IMR-90 (cell line): ENCODE measurements at regions not wholly inside any gene's neighbourhood (a gene's known extent, or its start where the extent isn't known, plus 50 kb on each side); places are given as distances from the start of the nearest gene placed in this dataset.

Experiments
- ATAC-seq: fragments of 200-7000 bp; cut with Tn5 transposase; 2 replicates; pipeline ENCODE4 v1.9.1; 2020; ENCODE audit warnings: low read depth, mild to moderate bottlenecking, moderate library complexity
- BruUV-seq: library from RNA; stranded (reverse); fragments of 400-500 nt; replicated peaks from 2 replicates; lab custom pipeline; 2021; lab: Mats Ljungman, UMichigan
- CTCF ChIA-PET: fragments of 300-600 bp; formaldehyde crosslinking; extraction: SDS; loops from one replicate; lab custom pipeline; 2021; ENCODE audit warnings: antibody characterized with exemption; lab: Yijun Ruan, JAX
- POLR2A ChIA-PET: fragments of 300-600 bp; sonication (Branson Sonifier 250); formaldehyde crosslinking; loops from one replicate; lab custom pipeline; 2022; ENCODE audit warnings: antibody characterized with exemption; ENCODE audit not compliant: unreplicated experiment; lab: Charles Lee
- DNase-seq: peaks from one replicate; pipeline ENCODE4 v3.0.0; 2013
- H2AFZ ChIP-seq: replicated peaks from 2 replicates; pipeline ENCODE3; 2013; ENCODE audit warnings: low read length, mild to moderate bottlenecking; ENCODE audit not compliant: poor library complexity
- H2AK5ac ChIP-seq: 2 replicates; pipeline ENCODE4 v1.6.1; 2013; ENCODE audit warnings: low read depth, low read length, inconsistent platforms
- H2AK9ac ChIP-seq: replicated peaks from 2 replicates; pipeline ENCODE3; 2013; ENCODE audit warnings: mild to moderate bottlenecking, low read depth, low read length, moderate library complexity; ENCODE audit not compliant: poor library complexity
- H2BK120ac ChIP-seq: 2 replicates; pipeline ENCODE4 v1.6.1; 2013; ENCODE audit warnings: low read depth, low read length, inconsistent platforms
- H2BK15ac ChIP-seq: 3 replicates; pipeline ENCODE4 v1.6.1; 2013; ENCODE audit warnings: low read depth, low read length, inconsistent platforms
- H2BK20ac ChIP-seq: 2 replicates; pipeline ENCODE4 v1.6.1; 2013; ENCODE audit warnings: low read depth, mild to moderate bottlenecking, inconsistent platforms, low read length, moderate library complexity
- H2BK5ac ChIP-seq: 2 replicates; pipeline ENCODE4 v1.6.1; 2013; ENCODE audit warnings: mild to moderate bottlenecking, low read depth, low read length, inconsistent platforms; ENCODE audit not compliant: poor library complexity, severe bottlenecking
- H3K14ac ChIP-seq: replicated peaks from 2 replicates; pipeline ENCODE4 v1.6.1; 2013; ENCODE audit warnings: low read depth, low read length, inconsistent platforms
- H3K18ac ChIP-seq: 2 replicates; pipeline ENCODE4 v1.6.1; 2013; ENCODE audit warnings: low read depth, low read length, control low read depth
- H3K23ac ChIP-seq: 2 replicates; pipeline ENCODE4 v1.6.1; 2013; ENCODE audit warnings: low read depth, low read length, inconsistent platforms
- H3K27ac ChIP-seq: 2 replicates; pipeline ENCODE4 v1.5.1; 2013; ENCODE audit warnings: mild to moderate bottlenecking, control low read depth, low read length; ENCODE audit not compliant: insufficient read depth
- H3K27me3 ChIP-seq: 2 replicates; pipeline ENCODE4 v1.6.1; 2013; ENCODE audit warnings: low read length; ENCODE audit not compliant: control insufficient read depth, insufficient read depth
- H3K36me3 ChIP-seq: 2 replicates; pipeline ENCODE4 v1.6.1; 2013; ENCODE audit warnings: low read length, mixed read lengths; ENCODE audit not compliant: control insufficient read depth, insufficient read depth
- H3K4ac ChIP-seq: 2 replicates; pipeline ENCODE4 v1.6.1; 2013; ENCODE audit warnings: low read depth, low read length, inconsistent platforms
- H3K4me1 ChIP-seq: 2 replicates; pipeline ENCODE4 v1.6.1; 2013; ENCODE audit warnings: low read length, mixed read lengths; ENCODE audit not compliant: control insufficient read depth, insufficient read depth
- H3K4me2 ChIP-seq: 2 replicates; pipeline ENCODE4 v1.6.1; 2013; ENCODE audit warnings: low read depth, mild to moderate bottlenecking, control low read depth, low read length, moderate library complexity
- H3K4me3 ChIP-seq: 2 replicates; pipeline ENCODE4 v1.5.1; 2013; ENCODE audit warnings: low read depth, mild to moderate bottlenecking, control low read depth, low read length, moderate library complexity; ENCODE audit not compliant: insufficient read depth
- H3K56ac ChIP-seq: 2 replicates; pipeline ENCODE4 v1.6.1; 2013; ENCODE audit warnings: low read length, inconsistent platforms; ENCODE audit not compliant: insufficient read depth; ENCODE audit errors: extremely low read depth
- H3K79me1 ChIP-seq, 2 experiments: 2 replicates each; pipeline ENCODE4 v1.6.1; 2013; ENCODE audit warnings: low read length in 2 of 2, inconsistent platforms in 1 of 2, low read depth in 1 of 2
- H3K9ac ChIP-seq: 2 replicates; pipeline ENCODE4 v1.6.1; 2013; ENCODE audit warnings: low read depth, low read length, control low read depth
- H3K9me1 ChIP-seq: 2 replicates; pipeline ENCODE4 v1.6.1; 2013; ENCODE audit warnings: low read length, inconsistent platforms; ENCODE audit not compliant: insufficient read depth
- H3K9me3 ChIP-seq: 2 replicates; pipeline ENCODE4 v1.6.1; 2013; ENCODE audit warnings: low read length; ENCODE audit not compliant: control insufficient read depth, insufficient read depth
- H4K20me1 ChIP-seq: 2 replicates; pipeline ENCODE4 v1.6.1; 2013; ENCODE audit warnings: low read length, inconsistent platforms; ENCODE audit not compliant: insufficient read depth
- H4K5ac ChIP-seq: 2 replicates; pipeline ENCODE4 v1.6.1; 2013; ENCODE audit warnings: mild to moderate bottlenecking, low read depth, low read length, control low read depth
- H4K8ac ChIP-seq, 2 experiments: 2 replicates each; pipeline ENCODE4 v1.6.1; 2013; ENCODE audit warnings: low read depth in 2 of 2, low read length in 2 of 2, control low read depth in 1 of 2, inconsistent platforms in 1 of 2
- H4K91ac ChIP-seq: 2 replicates; pipeline ENCODE4 v1.6.1; 2013; ENCODE audit warnings: low read depth, low read length, inconsistent platforms; ENCODE audit not compliant: insufficient read depth
- CHD1 ChIP-seq: IDR thresholded peaks from 2 replicates; pipeline ENCODE4 v1.6.1; 2012; ENCODE audit warnings: low read depth, low read length, improper control_type of control experiment
- MAFK ChIP-seq: IDR thresholded peaks from 2 replicates; pipeline ENCODE4 v1.6.1; 2012; ENCODE audit warnings: low read depth, low read length, improper control_type of control experiment
- MAZ ChIP-seq: IDR thresholded peaks from 2 replicates; pipeline ENCODE4 v1.6.1; 2012; ENCODE audit warnings: low read depth, mild to moderate bottlenecking, low read length, improper control_type of control experiment, moderate library complexity, borderline replicate concordance
- NFE2L2 ChIP-seq: fragments of 150-350 bp; IDR thresholded peaks from 2 replicates; pipeline ENCODE4 v1.6.1; 2016; ENCODE audit warnings: low read depth, mild to moderate bottlenecking, low read length
- POLR2A ChIP-seq: IDR thresholded peaks from 2 replicates; pipeline ENCODE4 v1.6.1; 2012; ENCODE audit warnings: mild to moderate bottlenecking, low read depth, low read length
- RAD21 ChIP-seq: IDR thresholded peaks from 2 replicates; pipeline ENCODE4 v1.6.1; 2012; ENCODE audit warnings: low read length, improper control_type of control experiment
- RCOR1 ChIP-seq: IDR thresholded peaks from 2 replicates; pipeline ENCODE4 v1.6.1; 2012; ENCODE audit warnings: mild to moderate bottlenecking, low read length, improper control_type of control experiment; ENCODE audit not compliant: insufficient replicate concordance
- SMC3 ChIP-seq: fragments of 150-350 bp; IDR thresholded peaks from 2 replicates; pipeline ENCODE4 v1.6.1; 2016; ENCODE audit warnings: low read depth, mild to moderate bottlenecking, antibody characterized with exemption, low read length, moderate library complexity
- USF2 ChIP-seq: fragments of 150-350 bp; IDR thresholded peaks from 2 replicates; pipeline ENCODE4 v1.6.1; 2017; ENCODE audit warnings: mild to moderate bottlenecking, antibody characterized with exemption, low read length, low read depth
- WGBS, 2 experiments: methylation state at CpG; one replicate each; pipeline versions ENCODE4 v1.1.5 to v1.1.7; 2013; ENCODE audit warnings: missing lambda C conversion rate in 2 of 2; ENCODE audit not compliant: insufficient read length in 1 of 2; ENCODE audit errors: extremely low coverage in 2 of 2; 5-methylcytosine and 5-hydroxymethylcytosine counted together
- dilution Hi-C: fragments of 300-500 bp; cut with HindIII; formaldehyde crosslinking; loops from one replicate; pipeline ENCODE4 v1.14.3; 2018; ENCODE audit warnings: low sequenced_read_pairs; ENCODE audit not compliant: unreplicated experiment
- in situ Hi-C: fragments of 300-500 bp; cut with MboI; formaldehyde crosslinking; loops from 3 replicates; pipeline ENCODE4 v1.14.3; 2019; ENCODE audit warnings: low sequenced_read_pairs, inconsistent platforms, mixed read lengths
- intact Hi-C: fragments of 100-400 bp; cut with micrococcal nuclease; formaldehyde crosslinking; loops from 2 replicates; pipeline ENCODE4 v1.10.0; 2022

DNA sequence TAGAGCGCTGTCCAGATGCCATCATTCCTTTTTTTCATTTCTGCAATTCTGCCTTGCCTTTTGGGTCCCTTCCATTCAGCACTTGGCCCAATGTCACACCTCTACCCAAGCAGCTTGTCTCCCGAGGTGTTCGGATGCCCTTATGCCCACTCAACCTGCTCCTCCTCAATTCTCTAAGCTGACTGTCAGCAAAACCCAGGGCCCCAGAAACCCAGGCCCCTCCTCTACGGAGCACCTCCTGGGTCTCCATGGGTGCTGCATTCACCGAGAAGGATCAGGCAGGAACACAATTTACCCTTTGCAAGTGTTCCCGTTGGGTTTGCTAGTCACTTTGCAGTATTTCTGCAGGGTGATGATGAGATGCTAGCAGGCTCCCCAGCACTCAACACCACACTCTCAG, 86.7 kb upstream of the RAB6C start:
- Histone ChIP-seq H3K9me1 (no peaks in the 10 kb centered on the region), H2BK120ac (no peak overlapping the region), H3K14ac (no peak overlapping the region), H4K5ac (no peak overlapping the region), H3K4me1 (no peaks in the 10 kb centered on the region), H3K27me3 (no peaks in the 10 kb centered on the region; the same call in 1 of the 2 replicates), H3K56ac (no peak overlapping the region), H2AK9ac (no peak overlapping the region), H3K18ac (no peak overlapping the region), H2AFZ (no peak overlapping the region), H2BK5ac (no peak overlapping the region), H4K8ac (no peak overlapping the region), H3K9ac (no peak overlapping the region), H3K27ac (no peak overlapping the region), H4K20me1 (no peaks in the 10 kb centered on the region), H3K4ac (no peak overlapping the region), H2AK5ac (no peak overlapping the region), H3K4me3 (no peak overlapping the region), H3K23ac (no peak overlapping the region), H3K79me1 (no peaks in the 10 kb centered on the region), H4K91ac (no peak overlapping the region), H3K9me3 (no peaks in the 10 kb centered on the region), H3K36me3 (no peaks in the 10 kb centered on the region), H2BK20ac (no peak overlapping the region), H3K4me2 (no peak overlapping the region), H2BK15ac (no peak overlapping the region)
- WGBS, 2 experiments, result 94% methylated on average over 2 of the region's 6 CpGs; no CpG with 5 or more reads in 1 of the 2 experiments
- TF ChIP-seq CHD1, result no peak
- TF ChIP-seq SMC3, result no peak
- TF ChIP-seq MAZ, result no peak
- no peak for TF ChIP-seq USF2
- TF ChIP-seq RCOR1, result no peak
- no peak for TF ChIP-seq MAFK
- no peak for TF ChIP-seq NFE2L2
- TF ChIP-seq POLR2A, result no peak
- TF ChIP-seq RAD21, result no peak
- BruUV-seq, result no TSS peak
- POLR2A ChIA-PET, result no interaction called here
- CTCF ChIA-PET, result no interaction called here
- intact Hi-C loops, result no loop called here
- dilution Hi-C loops, result no loop called here
- DNase-seq, result no peak
- in situ Hi-C loops, result no loop called here
- no peak for ATAC-seq
